ENCODE measurements at regions not wholly inside any gene's neighbourhood (a gene's known extent, or its start where the extent isn't known, plus 50 kb on each side); places are given as distances from the start of the nearest gene placed in this dataset.

DNA sequence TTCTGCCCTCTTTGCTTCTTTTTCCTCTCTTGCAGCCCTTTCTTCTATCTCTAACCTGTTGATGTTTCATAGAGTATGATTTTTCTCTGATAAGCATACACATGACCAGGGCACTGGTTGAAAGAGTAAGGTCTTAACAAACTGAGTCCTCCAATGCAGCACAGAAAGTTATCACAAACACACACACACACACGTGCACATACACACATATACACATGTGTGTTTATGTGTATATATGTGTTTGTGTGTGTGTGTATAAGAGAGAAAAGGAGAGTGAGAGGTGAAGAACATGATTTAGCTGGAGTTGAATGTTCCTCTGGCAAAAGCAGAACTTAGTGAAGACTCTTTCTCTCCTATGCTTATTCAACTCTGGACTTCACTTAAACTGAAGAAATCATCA lies 130.0 kb downstream of the KLF6 start:
- peak overlapping the region in 1 of 2 experiments; percentile 52; a peak in 1 of 4 replicates for H3K27ac ChIP-seq (ENCODE audit: low read depth in 2 of 2, low read length in 1 of 2)
- H3K27me3 ChIP-seq (ENCODE audit: insufficient read depth): no peaks in the 10 kb centered on the region
- CTCF ChIA-PET: interaction anchor here (0.6 kb wide), 1 partner anchor 312 kb away, joined by 3 read pairs; no protein-coding TSS in a partner anchor
- 74% methylated on average over 1 of the region's 1 CpG for WGBS (ENCODE audit: low lambda C conversion rate)
- TF ChIP-seq SIN3A (IDR thresholded peaks at IDR 0.05; ENCODE audit: borderline replicate concordance, low read depth, low read length): no peak
- TF ChIP-seq SMC3 (IDR thresholded peaks at IDR 0.05; ENCODE audit: low read depth, low read length): no peak
- TF ChIP-seq NRF1 (IDR thresholded peaks at IDR 0.05; ENCODE audit: low read depth, low read length): no peak
- no peak for TF ChIP-seq GATA2 (CRISPR knock-in tag; IDR thresholded peaks at IDR 0.05)
- TF ChIP-seq GABPA (IDR thresholded peaks at IDR 0.05; ENCODE audit: low read depth): no peak
- TF ChIP-seq CHD2 (IDR thresholded peaks at IDR 0.05; ENCODE audit: low read length, partially characterized antibody): no peak
- TF ChIP-seq, protein P1, sequence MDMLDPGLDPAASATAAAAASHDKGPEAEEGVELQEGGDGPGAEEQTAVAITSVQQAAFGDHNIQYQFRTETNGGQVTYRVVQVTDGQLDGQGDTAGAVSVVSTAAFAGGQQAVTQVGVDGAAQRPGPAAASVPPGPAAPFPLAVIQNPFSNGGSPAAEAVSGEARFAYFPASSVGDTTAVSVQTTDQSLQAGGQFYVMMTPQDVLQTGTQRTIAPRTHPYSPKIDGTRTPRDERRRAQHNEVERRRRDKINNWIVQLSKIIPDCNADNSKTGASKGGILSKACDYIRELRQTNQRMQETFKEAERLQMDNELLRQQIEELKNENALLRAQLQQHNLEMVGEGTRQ (IDR thresholded peaks at IDR 0.05; ENCODE audit: borderline replicate concordance, low read depth, low read length): no peak
- no peak for TF ChIP-seq JUND (IDR thresholded peaks at IDR 0.05)
- TF ChIP-seq RCOR1 (IDR thresholded peaks at IDR 0.05; ENCODE audit: low read length): no peak
- no peak overlapping the region for H2AFZ ChIP-seq (ENCODE audit: low read depth)
- H3K4me1 ChIP-seq (ENCODE audit: control insufficient read depth in 1 of 2, insufficient read depth in 2 of 2, low read depth in 1 of 2, low read length in 1 of 2): peaks cover 0 to 9% of the 10 kb centered on the region in 2 experiments; a peak in 2 of 4 replicates
- no peak overlapping the region for H3K9ac ChIP-seq
- H3K4me2 ChIP-seq: peak overlapping the region; percentile 6; the same call in 1 of the 2 replicates
- no peak for DNase-seq
- no peaks in the 10 kb centered on the region for H4K20me1 ChIP-seq (ENCODE audit: insufficient read depth)
- H3K79me2 ChIP-seq (ENCODE audit: insufficient read depth): no peaks in the 10 kb centered on the region
- peaks cover 11% of the 10 kb centered on the region for H3F3A ChIP-seq (replicated peaks; ENCODE audit: insufficient read depth)
- no peaks in the 10 kb centered on the region for H3K36me3 ChIP-seq (replicated peaks in 1 of 2; ENCODE audit: control insufficient read depth in 1 of 2, insufficient read depth in 2 of 2, low read length in 1 of 2)
- POLR2A ChIA-PET: no interaction called here
- H3K4me3 ChIP-seq (ENCODE audit: low read depth in 2 of 2, low read length in 1 of 2): no peak overlapping the region
- no peaks in the 10 kb centered on the region for H3K9me2 ChIP-seq
- no peaks in the 10 kb centered on the region for H3K9me3 ChIP-seq

GRCh38 chr10:3654496-3654895 lies 130.5 kb downstream of the KLF6 start:
- Histone ChIP-seq H3K9me3 (no peaks in the 10 kb centered on the region), H3K9me2 (no peaks in the 10 kb centered on the region), H3K79me2 (ENCODE audit: insufficient read depth) (no peaks in the 10 kb centered on the region), H2AFZ (ENCODE audit: low read depth) (no peak overlapping the region), H3K4me2 (peak overlapping the region; percentile 6), H3K4me1 (ENCODE audit: control insufficient read depth in 1 of 2, insufficient read depth in 2 of 2, low read depth in 1 of 2, low read length in 1 of 2) (peaks cover 0 to 9% of the 10 kb centered on the region in 2 experiments; a peak in 2 of 4 replicates), H3K9ac (no peak overlapping the region), H3K27me3 (ENCODE audit: insufficient read depth) (no peaks in the 10 kb centered on the region), H3K27ac (ENCODE audit: low read depth in 2 of 2, low read length in 1 of 2) (peak overlapping the region in 1 of 2 experiments; percentile 52; a peak in 1 of 4 replicates), H3K36me3 (replicated peaks in 1 of 2; ENCODE audit: control insufficient read depth in 1 of 2, insufficient read depth in 2 of 2, low read length in 1 of 2) (no peaks in the 10 kb centered on the region), H4K20me1 (ENCODE audit: insufficient read depth) (no peaks in the 10 kb centered on the region), H3F3A (replicated peaks; ENCODE audit: insufficient read depth) (peaks cover 11% of the 10 kb centered on the region), H3K4me3 (ENCODE audit: low read depth in 2 of 2, low read length in 1 of 2) (no peak overlapping the region)
- CTCF ChIA-PET: interaction anchor here (0.6 kb wide), 1 partner anchor 312 kb away, joined by 3 read pairs; no protein-coding TSS in a partner anchor
- POLR2A ChIA-PET: no interaction called here
- WGBS (ENCODE audit: low lambda C conversion rate): 20% methylated on average over 2 of the region's 2 CpGs
- DNase-seq: no peak
- TF ChIP-seq RXRA (IDR thresholded peaks at IDR 0.05; ENCODE audit: borderline replicate concordance, low read depth) (no peak), RCOR1 (IDR thresholded peaks at IDR 0.05; ENCODE audit: low read length) (no peak), CHD2 (IDR thresholded peaks at IDR 0.05; ENCODE audit: low read length, partially characterized antibody) (no peak), TCF12 (IDR thresholded peaks at IDR 0.05) (peak; percentile 67), YY1 (IDR thresholded peaks at IDR 0.05; ENCODE audit: low read depth) (no peak), ELF1 (IDR thresholded peaks at IDR 0.05) (no peak), MXI1 (IDR thresholded peaks at IDR 0.05; ENCODE audit: low read depth, low read length) (no peak), FOXM1 (IDR thresholded peaks at IDR 0.05; ENCODE audit: low read depth) (no peak), FOSL2 (IDR thresholded peaks at IDR 0.05; ENCODE audit: borderline replicate concordance, low read depth) (peak; percentile 62; the same call in 1 of the 2 replicates), EP300 (IDR thresholded peaks at IDR 0.05; ENCODE audit: borderline replicate concordance in 1 of 2, low read depth in 1 of 2, low read length in 1 of 2) (no peak), RAD21 (IDR thresholded peaks at IDR 0.05; ENCODE audit: low read length) (no peak), RFX5 (IDR thresholded peaks at IDR 0.05; ENCODE audit: low read length) (no peak), GATA2 (CRISPR knock-in tag; IDR thresholded peaks at IDR 0.05) (no peak), TEAD4 (IDR thresholded peaks at IDR 0.05; ENCODE audit: borderline replicate concordance, insufficient read depth) (0 out of 2 replicates have a peak, but pooled peaks have one; percentile 34), CTCF (IDR thresholded peaks at IDR 0.05) (no peak), MAX (IDR thresholded peaks at IDR 0.05; ENCODE audit: low read depth) (no peak), EZH2phosphoT487 (IDR thresholded peaks at IDR 0.05; ENCODE audit: borderline replicate concordance, low read depth) (no peak)
- TF ChIP-seq, protein P2, sequence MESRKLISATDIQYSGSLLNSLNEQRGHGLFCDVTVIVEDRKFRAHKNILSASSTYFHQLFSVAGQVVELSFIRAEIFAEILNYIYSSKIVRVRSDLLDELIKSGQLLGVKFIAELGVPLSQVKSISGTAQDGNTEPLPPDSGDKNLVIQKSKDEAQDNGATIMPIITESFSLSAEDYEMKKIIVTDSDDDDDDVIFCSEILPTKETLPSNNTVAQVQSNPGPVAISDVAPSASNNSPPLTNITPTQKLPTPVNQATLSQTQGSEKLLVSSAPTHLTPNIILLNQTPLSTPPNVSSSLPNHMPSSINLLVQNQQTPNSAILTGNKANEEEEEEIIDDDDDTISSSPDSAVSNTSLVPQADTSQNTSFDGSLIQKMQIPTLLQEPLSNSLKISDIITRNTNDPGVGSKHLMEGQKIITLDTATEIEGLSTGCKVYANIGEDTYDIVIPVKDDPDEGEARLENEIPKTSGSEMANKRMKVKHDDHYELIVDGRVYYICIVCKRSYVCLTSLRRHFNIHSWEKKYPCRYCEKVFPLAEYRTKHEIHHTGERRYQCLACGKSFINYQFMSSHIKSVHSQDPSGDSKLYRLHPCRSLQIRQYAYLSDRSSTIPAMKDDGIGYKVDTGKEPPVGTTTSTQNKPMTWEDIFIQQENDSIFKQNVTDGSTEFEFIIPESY (IDR thresholded peaks at IDR 0.05; ENCODE audit: borderline replicate concordance, low read depth): no peak

All from SK-N-SH (cell line).